ENCODE measurements at regions not wholly inside any gene's neighbourhood (a gene's known extent, or its start where the extent isn't known, plus 50 kb on each side); places are given as distances from the start of the nearest gene placed in this dataset.

- TF ChIP-seq CTCF (IDR thresholded peaks at IDR 0.05; ENCODE audit: borderline replicate concordance, extremely low read depth, low read length, poor library complexity, severe bottlenecking) (no peak), EZH2 (IDR thresholded peaks at IDR 0.05; ENCODE audit: borderline replicate concordance, low read depth, low read length, severe bottlenecking) (no peak)
Observed at GRCh38 chr7:132705146-132705545, 128.9 kb upstream of the PLXNA4 start.

Data from DND-41 (cell line).